HG03439 (cell line): ENCODE measurements at regions not wholly inside any gene's neighbourhood (a gene's known extent, or its start where the extent isn't known, plus 50 kb on each side); places are given as distances from the start of the nearest gene placed in this dataset.
"Not testable (repeated sequence)": the region's sequence is repeated elsewhere in the genome, so short reads cannot be mapped to it uniquely, and the experiment has no call there.

Experiments used
- ATAC-seq: cut with Tn5 transposase; IDR thresholded peaks from one replicate; pipeline ENCODE4 v1.9.1; 2021; ENCODE audit warnings: mild to moderate bottlenecking, moderate library complexity; ENCODE audit not compliant: unreplicated experiment

DNA sequence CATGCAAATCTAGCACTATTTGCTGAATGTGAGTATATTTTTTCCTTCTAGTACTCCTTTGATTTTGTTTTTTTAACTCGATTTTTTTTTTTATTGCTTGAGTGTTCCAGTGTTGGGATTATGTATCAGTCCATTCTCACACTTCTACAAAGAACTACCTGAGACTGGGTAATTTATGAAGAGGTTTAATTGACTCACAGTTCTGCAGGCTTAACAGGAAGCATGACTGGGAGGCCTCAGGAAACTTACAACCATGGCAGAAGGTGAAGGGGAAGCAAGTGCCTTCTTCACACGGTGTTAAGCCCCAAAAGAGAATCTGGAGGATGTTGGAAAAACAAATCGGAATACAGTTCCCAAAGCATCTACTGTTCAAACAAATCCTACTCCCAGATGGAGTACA is 69.1 kb downstream of the ZNF518B start:
- not testable (repeated sequence) for ATAC-seq

DNA sequence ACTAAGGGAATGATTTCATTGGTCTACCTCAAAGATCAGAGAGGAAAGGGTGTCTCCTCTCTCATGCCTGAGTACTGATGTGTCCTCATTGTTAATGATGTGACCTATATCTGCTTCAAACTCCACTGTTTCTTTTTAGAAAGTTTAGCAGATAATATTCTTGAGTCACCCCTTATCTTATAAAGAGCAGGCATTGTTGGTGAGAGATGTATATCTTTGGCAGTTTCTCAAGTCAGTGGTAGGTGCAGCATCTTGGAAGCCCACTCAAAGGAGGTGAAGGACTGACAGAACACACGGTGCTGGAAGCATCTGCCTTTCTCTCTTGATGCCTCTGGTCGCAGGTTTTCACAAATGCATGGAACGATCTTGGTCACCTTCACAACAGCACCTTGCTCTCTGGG is 71.2 kb downstream of the ZNF518B start:
- ATAC-seq = no peak

GRCh38 chr4:10384974-10385373 is 72.3 kb downstream of the ZNF518B start:
- no peak for ATAC-seq

GRCh38 chr4:10383417-10383816 is 73.8 kb downstream of the ZNF518B start:
- ATAC-seq = no peak

DNA sequence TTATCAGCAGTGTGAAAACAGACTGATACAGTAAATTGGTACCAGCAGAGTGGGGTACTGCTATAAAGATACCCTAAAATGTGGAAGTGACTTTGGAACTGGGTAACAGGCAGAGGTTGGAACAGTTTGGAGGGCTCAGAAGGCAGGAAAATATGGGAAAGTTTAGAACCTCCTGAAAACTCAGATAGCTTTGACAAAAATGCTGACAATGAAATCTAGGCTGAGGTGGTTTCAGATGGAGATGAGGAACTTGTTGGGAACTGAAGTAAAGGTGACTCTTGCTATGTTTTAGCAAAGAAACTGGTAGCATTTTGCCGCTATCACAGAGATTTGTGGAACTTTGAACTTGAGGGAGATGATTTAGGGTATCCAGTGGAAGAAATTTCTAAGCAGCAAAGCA is 75.1 kb downstream of the ZNF518B start:
- ATAC-seq = not testable (repeated sequence)

DNA sequence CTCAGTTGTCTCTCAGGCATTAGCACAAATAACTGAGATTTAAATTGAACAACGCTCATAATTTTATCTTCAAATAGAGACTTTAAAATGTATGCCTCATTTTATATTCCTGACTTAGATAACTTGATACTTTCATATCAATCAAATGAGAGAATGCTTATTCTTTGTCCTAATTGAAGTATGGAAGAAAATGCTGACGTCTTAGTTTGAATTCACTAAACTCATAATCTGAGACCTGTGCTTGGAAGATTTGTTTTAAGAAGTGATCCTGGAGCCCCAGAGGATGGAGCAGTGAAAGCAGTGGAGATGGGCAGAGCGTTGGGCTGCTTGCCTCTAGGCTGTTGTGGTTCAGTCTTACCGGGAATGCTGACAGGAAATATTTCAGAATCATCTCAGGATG is 76.1 kb downstream of the ZNF518B start:
- ATAC-seq = no peak

DNA sequence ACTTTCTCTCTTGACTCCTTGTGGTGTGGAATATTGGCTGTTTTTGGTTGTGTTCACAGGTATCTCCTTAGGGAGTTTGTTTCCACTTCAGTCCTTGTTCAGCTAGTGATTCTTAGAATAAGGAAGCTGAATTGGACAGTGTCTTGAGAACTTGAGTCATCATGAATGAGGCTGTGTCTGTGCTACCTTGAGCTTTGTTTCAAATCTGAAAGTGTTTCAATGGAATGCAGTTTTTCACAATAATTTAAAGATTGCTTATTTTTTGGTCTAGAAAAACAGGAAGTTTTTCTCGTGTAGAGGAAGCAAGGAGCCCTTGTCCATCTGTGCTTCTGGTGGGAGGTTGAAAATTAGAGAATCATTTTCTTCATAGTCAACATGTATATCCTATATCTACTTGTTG is 76.5 kb downstream of the ZNF518B start:
- no peak for ATAC-seq

DNA sequence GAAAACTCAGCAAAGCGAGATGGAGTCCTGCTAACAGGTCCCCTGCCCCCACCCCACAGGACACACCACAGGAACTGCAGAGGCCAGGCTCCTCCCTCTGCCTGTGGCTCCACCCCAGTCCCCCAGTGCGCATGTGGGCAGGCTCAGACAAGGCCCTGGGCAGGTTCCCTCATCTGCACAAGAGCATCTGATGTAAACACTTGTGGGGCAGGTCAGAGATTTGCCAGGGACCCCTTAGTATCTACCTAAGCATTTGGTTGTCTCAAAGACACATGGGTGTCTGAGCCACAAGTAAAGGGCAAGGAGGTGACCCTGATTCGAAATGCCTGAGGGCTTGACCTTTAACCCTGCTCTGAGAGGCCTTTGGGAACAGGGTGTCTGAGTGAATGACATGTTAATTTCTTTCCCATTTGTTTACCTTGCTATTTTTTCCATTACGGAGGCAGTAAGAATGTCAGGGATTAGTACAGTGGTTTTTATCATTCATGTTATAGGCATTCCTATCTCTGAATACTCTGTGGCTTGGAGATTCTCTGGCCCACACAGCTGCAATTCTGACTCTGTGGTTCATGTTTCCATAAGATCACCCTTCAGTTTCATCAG is 85.3 kb downstream of the ZNF518B start:
- ATAC-seq = no peak

DNA sequence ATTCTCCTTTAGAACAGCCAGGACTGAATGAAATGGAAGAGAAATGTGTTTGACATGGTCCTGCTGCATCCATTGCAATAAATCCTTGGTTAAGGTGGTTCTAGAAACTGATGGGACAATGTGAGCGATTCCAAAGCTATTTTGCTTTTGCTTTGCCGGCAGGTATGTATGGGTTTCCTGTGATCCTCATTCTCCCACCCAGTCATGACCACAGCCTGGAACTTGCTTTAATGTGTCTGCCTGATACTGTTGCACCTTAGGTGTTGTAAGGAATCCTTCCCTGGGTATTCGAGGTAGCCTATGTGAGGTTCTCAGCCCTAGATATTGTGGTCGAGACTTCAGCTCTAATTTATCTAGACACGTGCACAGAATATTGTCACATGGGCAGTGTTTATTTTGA is 86.1 kb downstream of the ZNF518B start:
- ATAC-seq = no peak

- ATAC-seq = no peak
Measured at GRCh38 chr4:10369517-10369916, 87.7 kb downstream of the ZNF518B start.

- no peak for ATAC-seq
Measured at GRCh38 chr4:10366628-10367027, 90.6 kb downstream of the ZNF518B start.

DNA sequence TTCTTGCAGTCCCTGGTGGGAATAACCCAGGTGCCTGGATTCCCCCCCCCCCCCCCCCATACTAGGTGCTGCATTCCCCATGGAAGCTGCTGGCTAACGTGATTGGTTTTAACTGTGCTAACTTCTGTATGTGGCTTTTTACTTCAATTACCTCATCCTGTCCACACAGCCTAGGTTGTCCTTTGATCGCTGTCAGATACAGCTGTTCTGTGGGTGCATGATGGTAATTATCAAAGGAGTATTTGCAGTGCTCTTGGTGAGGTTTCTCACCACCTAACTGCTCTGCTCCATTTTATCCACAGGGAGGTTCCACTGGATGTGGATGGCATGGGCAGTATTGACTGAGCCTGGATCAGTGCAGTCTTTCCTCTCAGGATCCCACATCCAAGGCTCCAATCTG is 93.0 kb downstream of the ZNF518B start:
- no peak for ATAC-seq

GRCh38 chr4:10354746-10355145 is 102.5 kb downstream of the ZNF518B start:
- no peak for ATAC-seq

- ATAC-seq = no peak
Measured at GRCh38 chr4:10354225-10354624, 103.0 kb downstream of the ZNF518B start.

DNA sequence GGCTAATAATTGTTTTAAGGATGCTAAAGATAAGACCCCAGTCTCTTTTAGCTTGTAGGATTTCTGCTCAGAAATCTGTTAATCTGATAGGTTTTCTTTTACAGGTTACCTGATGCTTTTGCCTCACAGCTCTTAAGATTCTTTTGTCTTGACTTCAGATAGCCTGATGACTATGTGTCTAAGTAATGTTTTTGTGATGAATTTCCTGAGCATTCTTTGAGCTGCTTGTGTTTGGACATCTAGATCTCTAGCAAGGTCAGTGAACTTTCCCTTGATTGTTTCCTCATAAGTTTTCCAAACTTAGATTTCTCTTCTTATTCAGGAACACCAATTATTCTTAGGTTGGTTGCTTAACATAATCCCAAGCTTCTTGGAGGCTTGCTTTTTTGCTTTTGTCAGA is 104.1 kb downstream of the ZNF518B start:
- no peak for ATAC-seq

DNA sequence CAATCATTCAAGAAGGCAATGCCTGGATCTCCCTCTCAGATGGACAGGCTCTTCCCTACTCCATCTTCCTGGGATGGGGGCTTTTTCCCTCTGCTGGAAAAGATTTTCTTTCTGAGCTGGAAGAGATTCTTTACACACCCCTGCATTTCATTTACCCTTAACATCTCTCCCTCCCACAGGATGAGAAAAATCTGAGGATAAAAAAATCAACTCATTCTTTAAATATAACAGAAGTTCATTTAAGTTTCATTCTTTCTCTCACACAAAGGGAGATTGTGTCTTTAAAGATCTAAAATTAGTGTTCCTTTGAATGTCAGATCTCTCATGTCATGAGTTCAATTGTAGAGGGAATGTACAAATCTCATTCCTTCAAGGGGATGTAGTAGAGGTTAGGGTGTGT is 109.0 kb downstream of the ZNF518B start:
- no peak for ATAC-seq

- no peak for ATAC-seq
Measured at GRCh38 chr4:10347815-10348214, 109.4 kb downstream of the ZNF518B start.

DNA sequence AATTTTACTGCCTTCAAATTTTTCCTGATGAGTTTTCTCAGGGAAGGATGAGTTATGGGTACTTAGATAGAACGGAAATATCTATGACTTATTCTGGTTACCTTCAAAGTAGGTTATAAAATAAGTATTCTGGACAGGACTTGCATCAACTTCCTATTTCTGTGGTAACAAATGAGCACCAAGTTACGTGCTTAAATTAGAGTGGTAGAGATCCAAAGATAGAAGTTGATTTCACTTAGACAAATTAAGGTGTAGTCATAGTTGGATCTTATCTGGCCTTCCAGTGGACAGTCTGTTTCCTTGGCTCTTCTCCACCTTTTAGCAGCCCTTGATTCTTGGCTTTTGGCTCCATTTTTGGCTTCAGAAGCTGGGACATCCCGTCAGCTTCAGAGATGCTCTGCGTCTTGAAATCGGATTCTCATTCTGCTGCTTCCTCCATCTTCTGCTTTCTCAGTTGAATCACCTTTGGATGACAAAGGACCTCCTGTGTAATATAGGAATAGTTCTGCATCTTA is 109.9 kb downstream of the ZNF518B start:
- no peak for ATAC-seq

- no peak for ATAC-seq
Measured at GRCh38 chr4:10346023-10346422, 111.2 kb downstream of the ZNF518B start.

DNA sequence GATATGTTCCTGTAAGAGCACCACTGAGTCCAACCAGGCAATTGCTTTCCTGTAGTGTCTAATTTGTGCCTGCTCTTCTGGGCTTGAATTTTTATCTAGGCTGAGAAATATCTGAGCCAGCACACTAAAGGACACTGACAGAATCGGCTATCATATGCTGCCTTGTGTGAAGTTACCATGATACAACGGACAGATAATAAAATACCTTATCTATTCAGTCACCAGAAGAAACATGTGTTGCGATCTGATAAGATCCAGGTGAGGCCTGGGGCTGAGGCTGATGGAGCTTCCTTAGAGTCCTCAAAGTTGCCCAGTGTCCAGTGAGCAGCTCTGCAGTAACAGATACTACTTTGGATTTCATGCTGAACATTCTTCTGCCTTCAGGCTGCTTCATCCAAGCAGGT is 111.8 kb downstream of the ZNF518B start:
- ATAC-seq = no peak

GRCh38 chr4:10344824-10345223 is 112.4 kb downstream of the ZNF518B start:
- ATAC-seq = no peak

- no peak for ATAC-seq
Measured at GRCh38 chr4:10343656-10344055, 113.6 kb downstream of the ZNF518B start.

DNA sequence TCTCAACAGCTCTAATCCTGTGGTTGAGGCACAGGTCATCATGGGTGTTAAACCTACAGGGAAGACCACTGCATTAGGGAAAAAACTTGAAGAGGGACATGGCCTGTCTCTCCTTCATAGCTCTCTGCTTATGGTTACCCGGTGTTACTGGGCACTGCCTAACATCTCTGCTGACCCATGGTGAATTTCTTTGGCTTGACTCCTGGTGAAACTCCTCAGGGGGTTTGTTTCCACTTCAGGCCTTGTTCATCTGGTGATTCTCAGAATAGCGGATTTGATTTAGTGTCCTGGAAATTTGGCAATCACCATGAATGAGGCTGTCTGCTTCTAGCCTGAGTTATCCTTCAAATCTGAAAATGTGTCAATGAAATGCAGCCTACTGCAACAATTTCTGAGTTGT is 114.4 kb downstream of the ZNF518B start:
- no peak for ATAC-seq
